Fibroblast of lung (primary cell): ENCODE measurements at regions not wholly inside any gene's neighbourhood (a gene's known extent, or its start where the extent isn't known, plus 50 kb on each side); places are given as distances from the start of the nearest gene placed in this dataset.

ENCODE experiments used
- DNase-seq, 2 donors: peaks; one replicate each; pipeline versions ENCODE4 v3.0.0 to v3.0.0-alpha.2; 2010; ENCODE audit warnings: low read depth in 2 of 2
- H2AFZ ChIP-seq: 2 replicates; pipeline ENCODE4 v1.5.1; 2012; ENCODE audit warnings: low read length, control low read depth, inconsistent platforms
- H3K27ac ChIP-seq: 2 replicates; pipeline ENCODE4 v1.5.1; 2011; ENCODE audit warnings: low read length, control low read depth; ENCODE audit not compliant: insufficient read depth
- H3K27me3 ChIP-seq: 2 replicates; pipeline ENCODE4 v1.5.1; 2011; ENCODE audit warnings: mild to moderate bottlenecking, low read length; ENCODE audit not compliant: control insufficient read depth, insufficient read depth
- H3K36me3 ChIP-seq: 2 replicates; pipeline ENCODE4 v1.5.1; 2011; ENCODE audit warnings: low read length; ENCODE audit not compliant: control insufficient read depth, insufficient read depth
- H3K4me1 ChIP-seq: 2 replicates; pipeline ENCODE4 v1.5.1; 2011; ENCODE audit warnings: low read length; ENCODE audit not compliant: control insufficient read depth, insufficient read depth; ENCODE audit errors: extremely low read depth
- H3K4me2 ChIP-seq: 2 replicates; pipeline ENCODE4 v1.5.1; 2011; ENCODE audit warnings: low read length, control low read depth; ENCODE audit not compliant: insufficient read depth; ENCODE audit errors: extremely low read depth
- H3K4me3 ChIP-seq, 4 experiments: fragments of 200-600 bp in 1 of 4; sonication (generic) in 1 of 4; replicated peaks in 1 of 4; 2 replicates each; pipeline ENCODE4 v1.5.1; 2011 to 2016; ENCODE audit warnings: low read length in 4 of 4, low read depth in 3 of 4, mild to moderate bottlenecking in 3 of 4, control low read depth in 2 of 4, inconsistent platforms in 1 of 4, mixed read lengths in 1 of 4; ENCODE audit not compliant: insufficient read depth in 1 of 4; ENCODE audit errors: control extremely low read depth in 1 of 4
- H3K79me2 ChIP-seq: 2 replicates; pipeline ENCODE4 v1.5.1; 2012; ENCODE audit warnings: mild to moderate bottlenecking, low read length, inconsistent platforms; ENCODE audit not compliant: control insufficient read depth, insufficient read depth
- H3K9ac ChIP-seq: 2 replicates; pipeline ENCODE4 v1.5.1; 2011; ENCODE audit warnings: mild to moderate bottlenecking, low read length, control low read depth; ENCODE audit not compliant: insufficient read depth
- H3K9me3 ChIP-seq: 2 replicates; pipeline ENCODE4 v1.5.1; 2012; ENCODE audit warnings: low read depth, low read length; ENCODE audit not compliant: control insufficient read depth, insufficient read depth
- H4K20me1 ChIP-seq: 2 replicates; pipeline ENCODE4 v1.5.1; 2011; ENCODE audit warnings: low read length; ENCODE audit not compliant: control insufficient read depth, insufficient read depth; ENCODE audit errors: extremely low read depth
- CTCF ChIP-seq, 2 donors: IDR thresholded peaks in 1 of 2; conservative IDR thresholded peaks in 1 of 2; 1 replicate in 1 of 2; 2 replicates in 1 of 2; pipeline ENCODE4 v1.5.1; 2011 to 2012; ENCODE audit warnings: low read length in 2 of 2, control low read depth in 1 of 2, inconsistent platforms in 1 of 2, low read depth in 1 of 2, mild to moderate bottlenecking in 1 of 2
- EZH2 ChIP-seq: IDR thresholded peaks from 2 replicates; pipeline ENCODE4 v1.5.1; 2012; ENCODE audit warnings: low read length, control low read depth, mild to moderate bottlenecking; ENCODE audit errors: missing control alignments

DNA sequence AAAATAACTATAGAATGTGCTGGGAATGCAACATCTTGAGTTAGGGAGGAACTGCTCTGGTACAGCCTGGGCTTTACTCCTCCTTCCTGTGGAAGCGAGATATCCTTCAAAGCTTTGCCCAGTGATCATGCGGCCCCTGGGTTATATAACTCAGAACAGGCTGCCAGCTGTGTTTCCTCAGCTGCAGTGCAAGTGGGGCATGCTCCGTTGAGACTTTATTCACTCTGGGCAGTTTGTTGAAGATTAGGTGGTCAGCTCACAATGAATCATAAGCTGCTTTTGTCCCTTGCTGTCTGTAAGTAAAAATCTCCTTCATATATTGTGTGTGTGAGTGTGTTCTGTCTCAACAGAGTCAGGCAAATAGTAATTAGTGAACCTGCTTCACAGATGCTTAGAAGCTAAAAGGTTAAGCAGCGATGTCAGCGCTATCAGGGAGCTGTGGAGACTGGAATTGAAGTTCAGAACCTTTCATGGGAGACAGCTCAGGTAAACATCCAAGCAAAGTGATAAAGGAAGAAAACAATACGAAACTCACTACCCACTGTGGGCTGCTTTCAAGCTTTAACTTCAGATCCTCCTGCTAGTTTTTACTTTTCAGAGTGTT is 688.4 kb downstream of the HTR1B start:
- Histone ChIP-seq H4K20me1 (no peaks in the 10 kb centered on the region), H2AFZ (no peak overlapping the region), H3K9me3 (no peaks in the 10 kb centered on the region), H3K27me3 (no peaks in the 10 kb centered on the region), H3K4me2 (no peak overlapping the region), H3K36me3 (no peaks in the 10 kb centered on the region), H3K79me2 (no peaks in the 10 kb centered on the region), H3K9ac (no peak overlapping the region), H3K4me3 (no peak overlapping the region), H3K4me1 (no peaks in the 10 kb centered on the region), H3K27ac (no peak overlapping the region)
- no peak for TF ChIP-seq CTCF (conservative IDR thresholded peaks at IDR 0.05 in 1 of 2, IDR thresholded peaks at IDR 0.05 in 1 of 2; ENCODE audit: low read depth in 1 of 2, low read length in 2 of 2)
- TF ChIP-seq EZH2, result no peak
- DNase-seq, result peak in 1 of 2 donors; percentile 0

GRCh38 chr6:76772951-76773350 is 690.3 kb downstream of the HTR1B start:
- no peaks in the 10 kb centered on the region for H3K9me3 ChIP-seq
- no peak overlapping the region for H3K4me3 ChIP-seq
- no peak for DNase-seq
- H3K4me1 ChIP-seq, result no peaks in the 10 kb centered on the region
- H3K27me3 ChIP-seq, result no peaks in the 10 kb centered on the region
- H3K27ac ChIP-seq, result no peak overlapping the region
- no peaks in the 10 kb centered on the region for H3K36me3 ChIP-seq
- H3K9ac ChIP-seq, result no peak overlapping the region
- no peak for TF ChIP-seq CTCF (conservative IDR thresholded peaks at IDR 0.05 in 1 of 2, IDR thresholded peaks at IDR 0.05 in 1 of 2; ENCODE audit: low read depth in 1 of 2, low read length in 2 of 2)
- no peak for TF ChIP-seq EZH2
- H3K79me2 ChIP-seq, result no peaks in the 10 kb centered on the region
- H3K4me2 ChIP-seq, result no peak overlapping the region
- H4K20me1 ChIP-seq, result no peaks in the 10 kb centered on the region
- no peak overlapping the region for H2AFZ ChIP-seq

GRCh38 chr6:76771059-76771634 is 692.1 kb downstream of the HTR1B start:
- H3K27ac ChIP-seq, result no peak overlapping the region
- H3K4me1 ChIP-seq, result no peaks in the 10 kb centered on the region
- no peak overlapping the region for H3K9ac ChIP-seq
- no peak for DNase-seq
- H3K36me3 ChIP-seq, result no peaks in the 10 kb centered on the region
- H3K4me3 ChIP-seq, result no peak overlapping the region
- no peaks in the 10 kb centered on the region for H3K27me3 ChIP-seq
- no peak for TF ChIP-seq CTCF (conservative IDR thresholded peaks at IDR 0.05 in 1 of 2, IDR thresholded peaks at IDR 0.05 in 1 of 2; ENCODE audit: low read depth in 1 of 2, low read length in 2 of 2)
- TF ChIP-seq EZH2, result no peak
- no peaks in the 10 kb centered on the region for H3K79me2 ChIP-seq
- no peak overlapping the region for H2AFZ ChIP-seq
- H3K9me3 ChIP-seq, result no peaks in the 10 kb centered on the region
- no peaks in the 10 kb centered on the region for H4K20me1 ChIP-seq
- H3K4me2 ChIP-seq, result no peak overlapping the region
